ENCODE measurements at regions not wholly inside any gene's neighbourhood (a gene's known extent, or its start where the extent isn't known, plus 50 kb on each side); places are given as distances from the start of the nearest gene placed in this dataset.

DNA sequence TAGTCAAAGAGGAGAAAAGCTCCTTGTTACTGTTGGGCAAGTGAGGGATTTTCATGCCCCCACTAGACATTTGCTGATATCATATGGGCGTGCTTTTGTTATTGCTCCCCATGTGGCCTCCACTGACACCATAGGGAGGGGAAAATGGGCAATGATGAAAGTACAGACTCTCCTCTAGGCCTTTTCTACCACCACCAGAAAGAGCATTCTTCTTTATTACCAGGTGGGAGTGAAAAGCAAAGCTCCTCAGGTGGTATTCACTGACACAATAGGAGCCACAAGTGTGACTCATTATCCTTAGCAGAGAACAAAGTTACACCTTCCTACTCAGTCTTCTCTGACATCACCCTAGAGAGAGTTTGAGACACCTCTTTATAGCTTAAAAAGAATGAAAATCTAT is 667.1 kb downstream of the LTN1 start:
- Mint-ChIP-seq H3K36me3 (ENCODE audit: low read depth) (no peaks in the 10 kb centered on the region), H3K4me1 (no peaks in the 10 kb centered on the region), H3K27ac (no peak overlapping the region), H3K4me3 (no peak overlapping the region), H3K27me3 (peaks cover 4% of the 10 kb centered on the region)
- ATAC-seq (no peak), DNase-seq (no peak)
- H3K9me3 ChIP-seq (ENCODE audit: control insufficient read depth, low read length, poor library complexity, severe bottlenecking) = no peaks in the 10 kb centered on the region

GRCh38 chr21:28324690-28325089 is 668.0 kb downstream of the LTN1 start:
- no peaks in the 10 kb centered on the region for H3K36me3 Mint-ChIP-seq (ENCODE audit: low read depth)
- H3K4me3 Mint-ChIP-seq = no peak overlapping the region
- H3K9me3 ChIP-seq (ENCODE audit: control insufficient read depth, low read length, poor library complexity, severe bottlenecking) = no peaks in the 10 kb centered on the region
- H3K27ac Mint-ChIP-seq = no peak overlapping the region
- DNase-seq (no peak), ATAC-seq (no peak)
- peaks cover 4% of the 10 kb centered on the region for H3K27me3 Mint-ChIP-seq
- no peaks in the 10 kb centered on the region for H3K4me1 Mint-ChIP-seq

DNA sequence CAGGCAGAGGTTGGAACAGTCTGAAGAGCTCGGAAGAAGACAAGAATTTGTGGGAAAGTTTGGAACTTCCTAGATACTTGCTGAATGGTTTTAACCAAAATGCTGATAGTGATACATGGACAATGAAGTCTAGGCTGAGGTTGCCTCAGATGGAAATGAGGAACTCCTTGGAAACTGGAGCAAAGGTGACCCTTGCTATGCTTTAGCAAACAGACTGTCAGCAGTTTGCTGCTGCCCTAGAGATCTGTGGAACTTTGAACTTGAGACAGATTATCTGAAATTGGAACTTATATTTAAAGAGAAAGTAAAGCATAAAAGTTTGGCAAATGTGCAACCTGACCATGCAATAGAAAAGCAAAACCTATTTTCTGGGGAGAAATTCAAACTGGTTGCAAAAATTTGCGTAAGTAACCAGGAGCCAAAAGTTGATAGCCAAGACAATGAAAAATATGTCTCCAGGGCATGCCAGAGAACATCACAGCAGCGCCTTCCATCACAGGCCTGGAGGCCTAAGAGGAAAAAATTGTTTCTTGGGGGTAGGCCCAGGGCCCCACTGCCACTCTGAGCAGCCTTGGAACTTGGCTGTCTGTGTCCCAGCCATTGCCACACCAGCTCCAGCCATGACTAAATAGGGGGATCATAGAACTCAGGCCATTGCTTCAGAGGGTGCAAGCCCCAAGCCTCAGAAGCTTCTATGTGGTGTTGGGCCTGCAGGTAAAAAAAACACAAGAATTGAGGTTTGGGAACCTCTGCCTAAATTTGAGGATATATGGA is 675.3 kb downstream of the LTN1 start:
- DNase-seq (no peak), ATAC-seq (no peak)
- no peak overlapping the region for H3K27ac Mint-ChIP-seq
- H3K4me1 Mint-ChIP-seq = no peaks in the 10 kb centered on the region
- H3K9me3 ChIP-seq (ENCODE audit: control insufficient read depth, low read length, poor library complexity, severe bottlenecking) = no peaks in the 10 kb centered on the region
- no peak overlapping the region for H3K4me3 Mint-ChIP-seq
- no peaks in the 10 kb centered on the region for H3K27me3 Mint-ChIP-seq
- H3K36me3 Mint-ChIP-seq (ENCODE audit: low read depth) = no peaks in the 10 kb centered on the region

DNA sequence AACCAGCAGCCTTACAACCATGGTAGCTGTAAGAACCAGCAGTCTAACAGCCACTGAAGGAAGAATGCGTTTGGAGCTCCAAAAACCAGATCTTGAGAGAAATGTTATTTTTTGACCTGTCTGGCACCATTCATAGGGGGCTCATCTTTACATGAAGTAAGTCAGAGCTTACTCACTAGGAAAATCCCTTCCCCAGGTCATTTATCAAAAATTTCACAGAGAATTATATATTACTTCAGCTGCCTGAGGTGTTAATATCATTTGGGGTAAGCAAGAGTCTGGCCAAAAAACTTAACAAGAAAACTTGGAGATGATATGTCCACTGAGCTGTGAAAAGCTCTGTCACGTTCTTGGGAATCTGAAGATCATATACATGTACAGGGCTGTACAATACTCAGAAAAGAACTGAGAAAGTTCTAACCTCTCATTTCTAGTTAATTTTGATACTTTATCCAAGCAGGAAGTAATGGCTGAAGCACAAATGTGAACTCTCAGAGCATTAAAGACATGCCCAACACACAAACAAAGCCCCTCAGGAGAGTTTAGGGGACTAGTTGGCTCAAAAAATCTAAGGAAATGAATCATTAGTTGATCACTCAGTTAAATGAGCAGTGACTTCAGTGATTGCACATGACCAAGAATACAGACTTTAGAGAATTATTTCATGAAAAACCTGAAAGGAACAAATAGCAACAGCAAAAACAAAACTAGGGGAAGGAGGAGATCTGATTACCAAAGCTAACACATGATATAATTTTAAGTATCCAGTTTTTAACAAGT is 681.1 kb downstream of the LTN1 start:
- no peak overlapping the region for H3K4me3 Mint-ChIP-seq
- H3K4me1 Mint-ChIP-seq = no peaks in the 10 kb centered on the region
- no peak for ATAC-seq
- no peaks in the 10 kb centered on the region for H3K27me3 Mint-ChIP-seq
- no peak for DNase-seq
- H3K9me3 ChIP-seq (ENCODE audit: control insufficient read depth, low read length, poor library complexity, severe bottlenecking) = no peaks in the 10 kb centered on the region
- H3K36me3 Mint-ChIP-seq (ENCODE audit: low read depth) = no peaks in the 10 kb centered on the region
- H3K27ac Mint-ChIP-seq = no peak overlapping the region

DNA sequence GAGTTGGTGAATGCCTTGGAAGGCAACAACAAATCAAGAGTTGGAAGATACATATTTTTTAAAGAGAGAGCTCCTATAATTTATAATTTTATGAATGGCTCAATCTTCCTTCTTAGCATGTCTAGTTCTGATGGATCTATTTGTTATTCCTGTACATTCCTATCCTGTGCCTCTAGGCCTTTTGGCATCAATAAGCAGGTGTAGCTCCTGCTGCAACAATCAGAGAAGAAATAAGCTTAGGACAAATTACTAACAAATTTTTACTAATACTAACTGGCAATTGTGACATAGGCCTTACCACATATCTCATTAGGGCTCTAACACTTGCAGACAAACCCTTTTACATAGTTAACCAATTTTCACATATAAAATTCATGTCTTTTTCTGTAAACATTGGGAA is 682.0 kb downstream of the LTN1 start:
- no peak for ATAC-seq
- no peak overlapping the region for H3K4me3 Mint-ChIP-seq

GRCh38 chr21:28310171-28310685 is 682.4 kb downstream of the LTN1 start:
- no peaks in the 10 kb centered on the region for H3K36me3 Mint-ChIP-seq (ENCODE audit: low read depth)
- H3K27me3 Mint-ChIP-seq = no peaks in the 10 kb centered on the region
- ATAC-seq = no peak
- no peak overlapping the region for H3K27ac Mint-ChIP-seq
- no peak for DNase-seq
- no peak overlapping the region for H3K4me3 Mint-ChIP-seq
- H3K9me3 ChIP-seq (ENCODE audit: control insufficient read depth, low read length, poor library complexity, severe bottlenecking) = no peaks in the 10 kb centered on the region
- H3K4me1 Mint-ChIP-seq = no peaks in the 10 kb centered on the region

More for the DNA sequence above, 682.0 kb downstream of the LTN1 start:
- H3K27ac Mint-ChIP-seq = no peak overlapping the region
- no peaks in the 10 kb centered on the region for H3K9me3 ChIP-seq (ENCODE audit: control insufficient read depth, low read length, poor library complexity, severe bottlenecking)
- no peaks in the 10 kb centered on the region for H3K27me3 Mint-ChIP-seq
- DNase-seq = no peak
- no peaks in the 10 kb centered on the region for H3K36me3 Mint-ChIP-seq (ENCODE audit: low read depth)
- no peaks in the 10 kb centered on the region for H3K4me1 Mint-ChIP-seq

GRCh38 chr21:28309596-28309995 is 683.1 kb downstream of the LTN1 start:
- no peak overlapping the region for H3K4me3 Mint-ChIP-seq
- no peak overlapping the region for H3K27ac Mint-ChIP-seq
- no peaks in the 10 kb centered on the region for H3K9me3 ChIP-seq (ENCODE audit: control insufficient read depth, low read length, poor library complexity, severe bottlenecking)
- H3K4me1 Mint-ChIP-seq = no peaks in the 10 kb centered on the region
- no peaks in the 10 kb centered on the region for H3K27me3 Mint-ChIP-seq
- no peaks in the 10 kb centered on the region for H3K36me3 Mint-ChIP-seq (ENCODE audit: low read depth)
- ATAC-seq (no peak), DNase-seq (no peak)

- no peaks in the 10 kb centered on the region for H3K9me3 ChIP-seq (ENCODE audit: control insufficient read depth, low read length, poor library complexity, severe bottlenecking)
- no peak for DNase-seq
- Mint-ChIP-seq H3K27ac (no peak overlapping the region), H3K27me3 (no peaks in the 10 kb centered on the region), H3K4me3 (no peak overlapping the region), H3K4me1 (no peaks in the 10 kb centered on the region), H3K36me3 (ENCODE audit: low read depth) (no peaks in the 10 kb centered on the region)
- no peak for ATAC-seq
Measured at GRCh38 chr21:28308516-28308915, 684.2 kb downstream of the LTN1 start.

DNA sequence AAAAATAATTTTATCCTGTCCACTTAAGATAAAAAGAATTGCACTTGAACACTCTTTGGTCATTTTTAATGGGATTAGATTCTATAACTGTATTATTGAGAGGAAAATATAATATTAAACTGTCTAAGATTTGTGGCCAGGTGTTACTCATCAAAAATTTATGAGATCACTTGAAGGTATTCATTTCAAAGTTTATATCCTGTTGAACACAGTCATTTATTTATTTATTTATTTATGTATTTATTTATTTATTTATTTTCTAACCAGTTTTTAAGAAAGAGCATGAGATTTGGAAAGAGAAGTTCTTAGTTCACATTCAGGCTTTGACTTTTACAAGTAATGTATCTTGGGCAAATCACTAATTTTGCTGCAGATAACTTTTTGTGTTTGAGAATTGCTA is 692.7 kb downstream of the LTN1 start:
- H3K9me3 ChIP-seq (ENCODE audit: control insufficient read depth, low read length, poor library complexity, severe bottlenecking) = no peaks in the 10 kb centered on the region
- Mint-ChIP-seq H3K4me3 (no peak overlapping the region), H3K36me3 (ENCODE audit: low read depth) (peaks cover 2% of the 10 kb centered on the region), H3K4me1 (no peaks in the 10 kb centered on the region), H3K27me3 (no peaks in the 10 kb centered on the region), H3K27ac (no peak overlapping the region)
- ATAC-seq (no peak), DNase-seq (no peak)

GRCh38 chr21:28298251-28298672 is 694.4 kb downstream of the LTN1 start:
- no peak for DNase-seq
- no peaks in the 10 kb centered on the region for H3K4me1 Mint-ChIP-seq
- no peak overlapping the region for H3K27ac Mint-ChIP-seq
- no peaks in the 10 kb centered on the region for H3K9me3 ChIP-seq (ENCODE audit: control insufficient read depth, low read length, poor library complexity, severe bottlenecking)
- no peaks in the 10 kb centered on the region for H3K27me3 Mint-ChIP-seq
- H3K36me3 Mint-ChIP-seq (ENCODE audit: low read depth) = peaks cover 2% of the 10 kb centered on the region
- no peak overlapping the region for H3K4me3 Mint-ChIP-seq
- ATAC-seq = no peak

DNA sequence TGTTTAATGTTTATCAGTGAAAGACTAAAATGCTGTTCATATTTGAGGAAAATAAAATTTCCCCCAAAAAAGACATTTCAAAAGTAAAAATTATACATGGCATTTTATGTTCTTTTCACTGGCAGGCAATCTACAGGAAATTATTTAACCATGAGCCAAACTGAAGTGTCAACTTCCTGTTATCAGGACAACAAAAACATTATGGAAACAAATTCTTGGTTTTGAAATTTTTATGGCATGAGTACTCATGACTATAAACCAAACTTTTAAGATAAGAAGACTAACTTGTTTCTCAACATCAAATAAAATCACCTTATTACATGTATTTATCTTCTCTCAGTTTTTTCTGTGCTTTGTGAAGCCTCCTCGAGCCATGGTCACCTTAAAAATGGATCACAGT is 698.6 kb downstream of the LTN1 start:
- H3K9me3 ChIP-seq (ENCODE audit: control insufficient read depth, low read length, poor library complexity, severe bottlenecking) = no peaks in the 10 kb centered on the region
- H3K4me1 Mint-ChIP-seq = no peaks in the 10 kb centered on the region
- no peak overlapping the region for H3K27ac Mint-ChIP-seq
- H3K27me3 Mint-ChIP-seq = no peaks in the 10 kb centered on the region
- no peak overlapping the region for H3K4me3 Mint-ChIP-seq
- H3K36me3 Mint-ChIP-seq (ENCODE audit: low read depth) = peaks cover 2% of the 10 kb centered on the region
- ATAC-seq (no peak), DNase-seq (no peak)

DNA sequence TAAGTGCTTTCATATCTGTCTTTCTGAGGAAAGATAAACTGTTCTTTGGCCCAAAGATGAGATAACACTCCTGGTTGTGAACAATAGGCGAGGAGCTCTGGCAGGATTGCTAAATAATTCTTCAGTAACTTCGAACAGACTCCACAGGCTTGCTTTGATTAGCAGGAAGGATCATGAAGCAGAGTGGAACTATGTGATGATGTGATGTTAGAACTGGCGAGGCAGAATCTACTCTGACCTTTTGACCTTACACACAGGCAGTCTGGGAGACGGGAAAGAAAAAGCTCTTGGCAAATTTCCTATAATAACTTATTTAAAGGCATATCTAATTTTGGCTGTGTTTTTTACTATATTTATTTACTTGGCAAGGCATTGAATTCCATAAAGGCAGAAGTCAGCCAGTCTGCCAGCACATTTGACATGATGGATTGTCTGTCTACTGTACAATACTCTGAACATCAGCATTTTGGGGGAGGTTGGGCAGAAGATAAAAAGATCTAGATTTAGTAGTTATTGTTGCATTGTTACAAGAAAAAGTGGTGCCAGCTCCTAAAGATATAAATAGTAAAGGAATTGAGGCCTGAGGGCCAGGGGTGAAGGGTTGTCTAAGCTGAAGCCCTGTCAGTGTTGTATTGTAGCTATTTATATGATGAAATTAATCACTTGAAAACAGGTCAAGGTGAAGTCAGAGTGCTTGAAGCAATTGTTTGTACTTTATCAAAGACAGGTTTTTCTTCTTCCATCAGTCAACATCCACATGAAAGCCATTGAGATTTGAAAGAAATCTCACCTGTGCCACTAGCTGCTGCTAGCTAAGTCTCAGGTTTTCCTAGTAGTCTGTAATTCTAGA is 708.8 kb downstream of the LTN1 start:
- Mint-ChIP-seq H3K27ac (no peak overlapping the region), H3K4me3 (no peak overlapping the region), H3K4me1 (no peaks in the 10 kb centered on the region), H3K27me3 (no peaks in the 10 kb centered on the region), H3K36me3 (ENCODE audit: low read depth) (no peaks in the 10 kb centered on the region)
- no peaks in the 10 kb centered on the region for H3K9me3 ChIP-seq (ENCODE audit: control insufficient read depth, low read length, poor library complexity, severe bottlenecking)
- ATAC-seq (no peak), DNase-seq (no peak)

GRCh38 chr21:28282833-28283232 is 709.8 kb downstream of the LTN1 start:
- no peaks in the 10 kb centered on the region for H3K9me3 ChIP-seq (ENCODE audit: control insufficient read depth, low read length, poor library complexity, severe bottlenecking)
- no peak for DNase-seq
- H3K27me3 Mint-ChIP-seq = no peaks in the 10 kb centered on the region
- no peak overlapping the region for H3K27ac Mint-ChIP-seq
- H3K36me3 Mint-ChIP-seq (ENCODE audit: low read depth) = no peaks in the 10 kb centered on the region
- H3K4me1 Mint-ChIP-seq = no peaks in the 10 kb centered on the region
- no peak overlapping the region for H3K4me3 Mint-ChIP-seq
- ATAC-seq = no peak
